Astrocyte (in vitro differentiated cells and primary cell): ENCODE measurements at regions not wholly inside any gene's neighbourhood (a gene's known extent, or its start where the extent isn't known, plus 50 kb on each side); places are given as distances from the start of the nearest gene placed in this dataset.

ENCODE experiments used
- DNase-seq: peaks from one replicate; pipeline ENCODE4 v3.0.0-alpha.2; 2010; ENCODE audit warnings: low read depth
- FAIRE-seq: peaks from 2 replicates; lab custom pipeline; 2011; peaks lifted over from hg19 to GRCh38; lab: Jason Lieb, UNC
- H2AFZ ChIP-seq: 2 replicates; pipeline ENCODE4 v1.6.0; 2012; ENCODE audit warnings: low read depth, low read length, inconsistent platforms
- H3K27ac ChIP-seq: 2 replicates; pipeline ENCODE4 v1.5.1; 2011; ENCODE audit warnings: low read depth, low read length, inconsistent platforms
- H3K27me3 ChIP-seq: 2 replicates; pipeline ENCODE4 v1.6.0; 2011; ENCODE audit warnings: low read length, inconsistent platforms; ENCODE audit not compliant: insufficient read depth
- H3K36me3 ChIP-seq: 2 replicates; pipeline ENCODE4 v1.5.1; 2011; ENCODE audit warnings: low read length, inconsistent platforms; ENCODE audit not compliant: insufficient read depth
- H3K4me1 ChIP-seq: 2 replicates; pipeline ENCODE4 v1.5.1; 2011; ENCODE audit warnings: low read length, inconsistent platforms; ENCODE audit not compliant: insufficient read depth
- H3K4me2 ChIP-seq: 2 replicates; pipeline ENCODE4 v1.6.0; 2012; ENCODE audit warnings: low read length, inconsistent platforms
- H3K4me3 ChIP-seq: 2 replicates; pipeline ENCODE4 v1.5.1; 2011; ENCODE audit warnings: low read depth, mild to moderate bottlenecking, low read length, inconsistent platforms; ENCODE audit not compliant: insufficient read depth
- H3K79me2 ChIP-seq: 2 replicates; pipeline ENCODE4 v1.6.0; 2012; ENCODE audit warnings: mild to moderate bottlenecking, low read length, inconsistent platforms; ENCODE audit not compliant: insufficient read depth
- H3K9ac ChIP-seq: 2 replicates; pipeline ENCODE4 v1.6.0; 2012; ENCODE audit warnings: mild to moderate bottlenecking, low read length, inconsistent platforms
- H3K9me3 ChIP-seq: 2 replicates; pipeline ENCODE4 v1.5.1; 2012; ENCODE audit warnings: low read depth, mild to moderate bottlenecking, low read length, inconsistent platforms; ENCODE audit not compliant: insufficient read depth
- H4K20me1 ChIP-seq: 2 replicates; pipeline ENCODE4 v1.6.0; 2012; ENCODE audit warnings: low read length, inconsistent platforms; ENCODE audit not compliant: insufficient read depth
- H3K27ac Mint-ChIP-seq: one replicate; pipeline ENCODE4 v1.8.0; 2021; ENCODE audit warnings: mild to moderate bottlenecking, mixed read lengths; ENCODE audit not compliant: unreplicated experiment
- H3K27me3 Mint-ChIP-seq: one replicate; pipeline ENCODE4 v1.8.0; 2021; ENCODE audit warnings: low read depth, mixed read lengths; ENCODE audit not compliant: unreplicated experiment
- H3K36me3 Mint-ChIP-seq: one replicate; pipeline ENCODE4 v1.8.0; 2021; ENCODE audit warnings: low read depth, mixed read lengths; ENCODE audit not compliant: unreplicated experiment
- H3K4me1 Mint-ChIP-seq: one replicate; pipeline ENCODE4 v1.8.0; 2021; ENCODE audit warnings: low read depth, mixed read lengths; ENCODE audit not compliant: unreplicated experiment
- H3K4me3 Mint-ChIP-seq: one replicate; pipeline ENCODE4 v1.8.0; 2021; ENCODE audit warnings: mild to moderate bottlenecking, moderate library complexity, mixed read lengths; ENCODE audit not compliant: unreplicated experiment
- H3K9me3 Mint-ChIP-seq: one replicate; pipeline ENCODE4 v1.8.0; 2021; ENCODE audit warnings: mild to moderate bottlenecking, mixed read lengths; ENCODE audit not compliant: unreplicated experiment
- CTCF ChIP-seq: IDR thresholded peaks from 2 replicates; pipeline ENCODE4 v1.5.1; 2011; ENCODE audit warnings: low read depth, mild to moderate bottlenecking, inconsistent platforms, low read length, moderate library complexity; ENCODE audit not compliant: insufficient read depth
- EZH2 ChIP-seq: IDR thresholded peaks from 2 replicates; pipeline ENCODE4 v1.6.1; 2012; ENCODE audit warnings: mild to moderate bottlenecking, low read length, inconsistent platforms; ENCODE audit not compliant: insufficient read depth

- Histone ChIP-seq H3K4me1 (no peaks in the 10 kb centered on the region), H2AFZ (no peak overlapping the region), H3K27ac (no peak overlapping the region), H3K36me3 (no peaks in the 10 kb centered on the region), H3K4me2 (no peak overlapping the region), H3K79me2 (no peaks in the 10 kb centered on the region), H4K20me1 (no peaks in the 10 kb centered on the region), H3K4me3 (no peak overlapping the region), H3K9ac (no peak overlapping the region), H3K27me3 (no peaks in the 10 kb centered on the region), H3K9me3 (no peaks in the 10 kb centered on the region)
- Mint-ChIP-seq H3K27ac (no peak overlapping the region), H3K4me3 (no peak overlapping the region), H3K4me1 (no peaks in the 10 kb centered on the region), H3K27me3 (no peaks in the 10 kb centered on the region), H3K36me3 (no peaks in the 10 kb centered on the region), H3K9me3 (no peaks in the 10 kb centered on the region)
- no peak for FAIRE-seq
- TF ChIP-seq CTCF = no peak
- no peak for TF ChIP-seq EZH2
- no peak for DNase-seq
These were observed 337.6 kb downstream of the PCDH18 start for GRCh38 chr4:137194670-137195069.

- H3K27me3 ChIP-seq = no peaks in the 10 kb centered on the region
- H3K9ac ChIP-seq = no peak overlapping the region
- H3K4me2 ChIP-seq = no peak overlapping the region
- no peak overlapping the region for H3K4me3 Mint-ChIP-seq
- no peaks in the 10 kb centered on the region for H3K9me3 ChIP-seq
- H3K79me2 ChIP-seq = no peaks in the 10 kb centered on the region
- H3K27me3 Mint-ChIP-seq = no peaks in the 10 kb centered on the region
- H4K20me1 ChIP-seq = no peaks in the 10 kb centered on the region
- no peak overlapping the region for H3K27ac Mint-ChIP-seq
- no peaks in the 10 kb centered on the region for H3K36me3 ChIP-seq
- TF ChIP-seq EZH2 (no peak), CTCF (no peak)
- no peaks in the 10 kb centered on the region for H3K9me3 Mint-ChIP-seq
- H3K4me3 ChIP-seq = no peak overlapping the region
- H3K4me1 Mint-ChIP-seq = no peaks in the 10 kb centered on the region
- FAIRE-seq (no peak), DNase-seq (no peak)
- H3K27ac ChIP-seq = no peak overlapping the region
- no peaks in the 10 kb centered on the region for H3K36me3 Mint-ChIP-seq
- no peaks in the 10 kb centered on the region for H3K4me1 ChIP-seq
- no peak overlapping the region for H2AFZ ChIP-seq
These were observed 338.7 kb downstream of the PCDH18 start for GRCh38 chr4:137193564-137193963.

- no peaks in the 10 kb centered on the region for H3K79me2 ChIP-seq
- no peaks in the 10 kb centered on the region for H3K27me3 Mint-ChIP-seq
- H3K4me3 ChIP-seq = no peak overlapping the region
- no peaks in the 10 kb centered on the region for H4K20me1 ChIP-seq
- TF ChIP-seq CTCF (no peak), EZH2 (no peak)
- no peaks in the 10 kb centered on the region for H3K36me3 Mint-ChIP-seq
- no peak for DNase-seq
- no peaks in the 10 kb centered on the region for H3K4me1 ChIP-seq
- no peak overlapping the region for H3K4me2 ChIP-seq
- no peaks in the 10 kb centered on the region for H3K9me3 ChIP-seq
- no peak overlapping the region for H2AFZ ChIP-seq
- H3K36me3 ChIP-seq = no peaks in the 10 kb centered on the region
- no peak overlapping the region for H3K27ac ChIP-seq
- H3K4me3 Mint-ChIP-seq = no peak overlapping the region
- H3K27me3 ChIP-seq = no peaks in the 10 kb centered on the region
- no peaks in the 10 kb centered on the region for H3K9me3 Mint-ChIP-seq
- no peak overlapping the region for H3K27ac Mint-ChIP-seq
- FAIRE-seq = no peak
- H3K9ac ChIP-seq = no peak overlapping the region
- H3K4me1 Mint-ChIP-seq = no peaks in the 10 kb centered on the region
These were observed 350.9 kb downstream of the PCDH18 start for GRCh38 chr4:137181293-137181899.
